NT2/D1 (cell line): ENCODE measurements at regions not wholly inside any gene's neighbourhood (a gene's known extent, or its start where the extent isn't known, plus 50 kb on each side); places are given as distances from the start of the nearest gene placed in this dataset.

ENCODE experiments used
- SUZ12 ChIP-seq: IDR thresholded peaks from 2 replicates; pipeline ENCODE4 v1.6.1; 2011; ENCODE audit not compliant: insufficient read length, insufficient read depth; ENCODE audit errors: extremely low read depth
- YY1 ChIP-seq: IDR thresholded peaks from 2 replicates; pipeline ENCODE4 v1.6.1; 2011; ENCODE audit not compliant: insufficient read length, insufficient read depth
- ZNF274 ChIP-seq: IDR thresholded peaks from 2 replicates; pipeline ENCODE4 v1.6.1; 2011; ENCODE audit warnings: mild to moderate bottlenecking, low read depth, low read length

DNA sequence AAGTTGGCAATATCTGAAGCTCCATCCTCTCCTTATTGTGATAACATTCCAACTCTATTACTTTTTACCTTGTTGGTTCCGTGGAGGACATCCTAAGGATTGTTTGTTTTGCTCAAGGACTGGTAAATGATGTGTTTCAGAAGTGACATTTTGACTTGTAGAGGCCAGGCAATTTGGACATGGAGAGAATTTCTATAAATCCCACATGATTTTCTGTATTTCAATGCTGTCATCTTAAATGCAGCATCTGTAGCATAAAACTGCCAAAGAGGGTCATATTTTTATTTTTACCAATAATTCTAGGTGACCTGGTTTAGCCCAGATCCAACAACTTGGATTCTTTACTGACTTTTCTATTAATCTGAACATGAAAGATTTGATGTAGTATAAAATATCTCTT, 328.4 kb downstream of the BMP4 start:
- TF ChIP-seq ZNF274 (no peak), SUZ12 (no peak), YY1 (no peak)
